Right atrium auricular region (tissue), 2 donors: ENCODE measurements at regions not wholly inside any gene's neighbourhood (a gene's known extent, or its start where the extent isn't known, plus 50 kb on each side); places are given as distances from the start of the nearest gene placed in this dataset.
"Not testable (repeated sequence)": the region's sequence is repeated elsewhere in the genome, so short reads cannot be mapped to it uniquely, and the experiment has no call there.

Experiments used
- DNase-seq: peaks from one replicate; pipeline ENCODE4 v3.0.0-alpha.2; 2019; ENCODE audit warnings: low spot score
- H3K27ac ChIP-seq, 2 donors: fragments of 200-600 bp; sonication (generic); 1 replicate in 1 of 2; 2 replicates in 1 of 2; pipeline ENCODE4 v1.5.1; 2016 to 2019
- H3K27me3 ChIP-seq, 2 donors: fragments of 200-600 bp; sonication (generic); one replicate each; pipeline versions ENCODE4 v1.5.1 to v1.6.0; 2017 to 2019
- H3K36me3 ChIP-seq: fragments of 200-600 bp; sonication (generic); one replicate; pipeline ENCODE4 v1.5.1; 2016
- H3K4me1 ChIP-seq, 2 donors: fragments of 200-600 bp; sonication (generic); one replicate each; pipeline versions ENCODE4 v1.5.1 to v1.6.0; 2017 to 2019
- H3K4me3 ChIP-seq, 2 donors: fragments of 200-600 bp; sonication (generic); 1 replicate in 1 of 2; 2 replicates in 1 of 2; pipeline ENCODE4 v1.5.1; 2017 to 2019; ENCODE audit warnings: mild to moderate bottlenecking in 1 of 2, moderate library complexity in 1 of 2
- H3K9me3 ChIP-seq, 2 donors: fragments of 200-600 bp; sonication (generic); one replicate each; pipeline ENCODE4 v1.5.1; 2019
- TF ChIP-seq, protein P1 (sequence below), 2 donors: fragments of 200-600 bp; sonication (generic); IDR thresholded peaks; one replicate each; pipeline ENCODE4 v1.5.1; 2019; ENCODE audit warnings: antibody characterized with exemption in 2 of 2

DNA sequence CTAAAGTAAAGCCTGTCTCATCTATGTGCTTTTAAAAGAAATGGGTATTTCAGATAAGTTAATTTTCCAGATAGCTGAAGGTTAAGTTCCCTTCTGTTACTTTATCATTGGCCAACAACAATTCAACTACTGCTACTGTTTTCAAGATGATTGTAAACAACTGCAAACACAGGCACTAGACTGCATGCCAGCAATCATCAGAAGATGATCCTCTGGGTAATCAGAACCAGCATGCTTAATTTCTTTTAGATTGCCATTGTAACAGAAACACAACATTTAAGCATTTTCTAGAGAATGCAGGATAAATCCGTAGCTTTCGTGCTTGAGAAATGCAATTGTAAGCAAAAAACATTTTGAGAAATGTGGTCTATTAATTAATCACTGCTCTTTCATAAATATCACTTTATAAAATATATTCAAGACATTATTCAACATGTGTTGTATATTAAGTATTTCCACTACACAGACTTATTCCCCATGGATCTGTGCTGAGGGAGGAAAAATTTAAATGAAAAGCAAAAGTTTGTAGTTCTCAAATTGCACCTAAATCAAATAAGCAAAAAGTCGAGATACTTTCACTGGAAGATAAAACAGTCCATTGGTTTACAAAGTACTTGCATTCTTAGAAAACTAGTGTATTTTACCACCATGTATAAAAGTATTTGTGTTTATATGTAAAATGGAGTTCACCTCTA lies 133.7 kb downstream of the ATL2 start:
- Histone ChIP-seq H3K27me3 (no peaks in the 10 kb centered on the region), H3K4me3 (no peak overlapping the region), H3K27ac (no peak overlapping the region), H3K36me3 (no peaks in the 10 kb centered on the region), H3K4me1 (no peaks in the 10 kb centered on the region), H3K9me3 (no peaks in the 10 kb centered on the region)
- TF ChIP-seq, protein P1, sequence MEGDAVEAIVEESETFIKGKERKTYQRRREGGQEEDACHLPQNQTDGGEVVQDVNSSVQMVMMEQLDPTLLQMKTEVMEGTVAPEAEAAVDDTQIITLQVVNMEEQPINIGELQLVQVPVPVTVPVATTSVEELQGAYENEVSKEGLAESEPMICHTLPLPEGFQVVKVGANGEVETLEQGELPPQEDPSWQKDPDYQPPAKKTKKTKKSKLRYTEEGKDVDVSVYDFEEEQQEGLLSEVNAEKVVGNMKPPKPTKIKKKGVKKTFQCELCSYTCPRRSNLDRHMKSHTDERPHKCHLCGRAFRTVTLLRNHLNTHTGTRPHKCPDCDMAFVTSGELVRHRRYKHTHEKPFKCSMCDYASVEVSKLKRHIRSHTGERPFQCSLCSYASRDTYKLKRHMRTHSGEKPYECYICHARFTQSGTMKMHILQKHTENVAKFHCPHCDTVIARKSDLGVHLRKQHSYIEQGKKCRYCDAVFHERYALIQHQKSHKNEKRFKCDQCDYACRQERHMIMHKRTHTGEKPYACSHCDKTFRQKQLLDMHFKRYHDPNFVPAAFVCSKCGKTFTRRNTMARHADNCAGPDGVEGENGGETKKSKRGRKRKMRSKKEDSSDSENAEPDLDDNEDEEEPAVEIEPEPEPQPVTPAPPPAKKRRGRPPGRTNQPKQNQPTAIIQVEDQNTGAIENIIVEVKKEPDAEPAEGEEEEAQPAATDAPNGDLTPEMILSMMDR (IDR thresholded peaks at IDR 0.05), result no peak
- no peak for DNase-seq

DNA sequence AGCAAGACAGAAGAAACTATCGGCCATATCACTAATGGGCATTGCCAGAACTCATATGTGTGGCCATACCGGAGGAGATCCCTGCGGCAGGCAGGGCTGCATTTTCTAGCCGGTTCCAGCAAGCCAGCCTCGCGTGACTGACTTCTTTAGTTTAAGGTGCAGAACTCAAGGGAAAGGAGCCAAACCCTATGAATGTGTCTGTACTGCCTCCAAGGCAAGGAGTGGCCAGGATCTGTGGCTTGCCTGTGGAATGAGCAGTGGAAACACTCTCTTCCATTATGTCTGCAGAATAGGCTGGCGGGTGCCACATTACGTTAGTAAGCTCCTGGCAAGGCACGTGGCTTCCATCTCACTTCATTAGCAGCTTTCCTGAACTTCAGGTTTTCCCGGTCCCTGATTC lies 137.6 kb downstream of the ATL2 start:
- Histone ChIP-seq H3K27me3 (no peaks in the 10 kb centered on the region), H3K4me3 (no peak overlapping the region), H3K4me1 (no peaks in the 10 kb centered on the region), H3K36me3 (no peaks in the 10 kb centered on the region), H3K27ac (no peak overlapping the region), H3K9me3 (no peaks in the 10 kb centered on the region)
- no peak for DNase-seq
- TF ChIP-seq, protein P1 (IDR thresholded peaks at IDR 0.05), result no peak

DNA sequence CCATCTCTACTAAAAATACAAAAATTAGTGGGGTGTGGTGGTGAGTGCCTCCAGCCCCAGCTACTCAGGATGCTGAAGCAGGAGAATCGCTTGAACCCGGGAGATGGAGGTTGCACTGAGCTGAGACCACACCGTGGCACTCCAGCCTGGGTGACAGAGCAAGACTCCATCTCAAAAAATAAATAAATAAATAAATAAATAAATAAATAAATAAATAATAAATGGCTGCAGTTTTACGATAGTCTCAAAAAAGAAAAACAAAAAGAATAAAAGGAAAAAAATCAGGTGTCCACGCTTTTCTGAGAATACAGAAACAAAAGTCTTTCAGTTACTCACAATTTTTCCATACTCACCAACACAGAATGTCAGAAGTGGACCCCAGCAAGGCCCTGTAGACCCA lies 138.4 kb downstream of the ATL2 start:
- H3K4me1 ChIP-seq, H3K36me3 ChIP-seq, H3K9me3 ChIP-seq, DNase-seq, H3K27me3 ChIP-seq, H3K27ac ChIP-seq, H3K4me3 ChIP-seq: not testable (repeated sequence)

DNA sequence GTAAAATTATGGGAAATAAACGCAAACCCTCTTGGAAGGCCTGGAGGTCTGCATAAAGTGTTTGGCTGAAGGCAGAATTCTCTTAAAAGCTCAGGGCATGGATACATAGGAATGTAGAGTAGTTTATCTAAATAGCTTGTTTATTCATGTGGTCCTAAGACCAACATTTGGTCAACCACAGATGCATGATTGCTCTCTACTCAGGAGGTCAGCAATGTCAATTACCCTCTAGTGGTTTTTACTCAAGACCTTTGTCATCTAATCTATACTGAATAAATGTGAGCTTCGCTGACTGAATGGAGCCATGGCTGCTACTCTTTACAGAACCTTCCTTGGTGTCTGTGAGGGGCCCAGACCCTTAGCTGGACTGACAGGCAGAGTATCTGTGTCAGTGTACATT lies 139.8 kb downstream of the ATL2 start:
- H3K27ac ChIP-seq, result no peak overlapping the region
- no peak for DNase-seq
- TF ChIP-seq, protein P1 (IDR thresholded peaks at IDR 0.05), result no peak

DNA sequence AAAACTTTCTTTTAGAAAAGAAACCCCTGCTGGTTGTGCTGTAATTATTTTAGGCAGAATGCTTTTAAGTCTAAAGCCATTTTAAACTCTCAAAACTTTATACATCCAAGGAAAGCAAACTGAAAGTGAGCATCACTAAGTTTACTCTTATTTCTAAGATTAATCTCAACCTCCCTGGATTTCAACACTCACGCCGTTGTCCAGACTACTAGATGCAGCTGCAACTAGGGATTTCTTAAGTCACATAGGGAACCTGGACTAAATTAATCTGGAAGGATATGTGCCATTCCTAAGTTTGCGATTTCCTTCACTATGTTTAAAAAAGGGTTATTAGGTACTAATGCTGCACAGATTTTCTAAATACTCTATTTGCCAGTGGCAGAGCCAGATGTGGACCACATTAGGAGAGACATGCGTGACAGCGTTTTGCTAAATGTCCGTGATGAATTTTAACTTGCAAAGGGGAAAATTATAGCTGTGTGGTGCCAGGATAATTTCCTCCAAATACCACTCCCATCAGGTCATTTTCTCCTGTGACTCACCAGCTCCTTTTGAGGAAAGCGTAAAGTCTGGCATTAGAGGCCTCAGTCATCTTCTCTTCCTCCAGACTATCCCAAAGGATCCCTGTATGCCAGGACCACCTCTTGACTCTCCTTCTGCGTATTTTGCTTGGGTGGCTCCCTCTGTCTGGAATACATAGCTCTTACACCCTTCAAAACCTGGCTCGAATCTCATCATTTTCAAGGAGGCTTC lies 143.7 kb downstream of the ATL2 start:
- Histone ChIP-seq H3K4me1 (no peaks in the 10 kb centered on the region), H3K4me3 (no peak overlapping the region), H3K9me3 (no peaks in the 10 kb centered on the region), H3K27me3 (no peaks in the 10 kb centered on the region), H3K27ac (peak overlapping the region in 1 of 2 donors; percentile 33), H3K36me3 (no peaks in the 10 kb centered on the region)
- TF ChIP-seq, protein P1 (IDR thresholded peaks at IDR 0.05), result peak in 1 of 2 donors; percentile 27
- DNase-seq, result peak; percentile 69

More for the DNA sequence above, 139.8 kb downstream of the ATL2 start:
- Histone ChIP-seq H3K9me3 (no peaks in the 10 kb centered on the region), H3K4me3 (no peak overlapping the region), H3K4me1 (no peaks in the 10 kb centered on the region), H3K27me3 (no peaks in the 10 kb centered on the region), H3K36me3 (no peaks in the 10 kb centered on the region)

DNA sequence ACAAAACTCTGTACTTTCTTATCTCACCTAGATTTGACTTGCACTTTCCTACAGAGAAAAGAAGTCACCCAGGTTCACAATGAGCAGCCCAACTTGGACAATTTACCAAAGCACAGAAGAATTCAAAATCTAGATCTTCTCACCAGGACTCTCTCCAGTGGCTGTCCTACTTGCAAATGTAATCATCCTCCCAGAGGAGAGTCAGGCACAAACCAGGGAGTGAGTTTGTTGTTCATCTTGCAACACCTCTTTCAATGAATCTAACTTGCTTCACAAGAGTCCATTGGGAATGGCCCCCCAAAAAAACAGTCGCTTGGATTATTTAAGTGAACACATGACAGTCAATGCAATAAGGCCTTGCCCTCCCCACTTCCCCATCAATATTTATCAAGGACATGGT lies 144.6 kb downstream of the ATL2 start:
- Histone ChIP-seq H3K27ac (peak overlapping the region; percentile 33 to 37), H3K4me1 (no peaks in the 10 kb centered on the region), H3K27me3 (no peaks in the 10 kb centered on the region), H3K9me3 (no peaks in the 10 kb centered on the region), H3K36me3 (no peaks in the 10 kb centered on the region), H3K4me3 (no peak overlapping the region)
- TF ChIP-seq, protein P1 (IDR thresholded peaks at IDR 0.05), result no peak
- no peak for DNase-seq
